Thoracic aorta (tissue), 2 donors: ENCODE measurements at regions not wholly inside any gene's neighbourhood (a gene's known extent, or its start where the extent isn't known, plus 50 kb on each side); places are given as distances from the start of the nearest gene placed in this dataset.

Source experiments
- ATAC-seq: fragments of 150-250 bp; one replicate; pipeline ENCODE4 v1.8.0; 2017; ENCODE audit warnings: low read depth; ENCODE audit not compliant: insufficient number of reproducible peaks, low FRiP score
- DNase-seq: peaks from one replicate; pipeline ENCODE4 v3.0.0-alpha.2; 2020; ENCODE audit warnings: low spot score
- H3K27ac ChIP-seq, 2 donors: fragments of 200-600 bp; sonication (generic); 1 replicate in 1 of 2; 2 replicates in 1 of 2; pipeline ENCODE4 v1.5.1; 2016; ENCODE audit warnings: mild to moderate bottlenecking in 2 of 2, moderate library complexity in 2 of 2
- H3K27me3 ChIP-seq: fragments of 200-600 bp; sonication (generic); replicated peaks from 2 replicates; pipeline ENCODE4 v1.6.0; 2016; ENCODE audit warnings: mild to moderate bottlenecking; ENCODE audit not compliant: insufficient read depth
- H3K36me3 ChIP-seq: fragments of 200-600 bp; sonication (generic); one replicate; pipeline ENCODE4 v1.5.1; 2016
- H3K4me1 ChIP-seq, 2 donors: fragments of 200-600 bp; sonication (generic); 1 replicate in 1 of 2; 2 replicates in 1 of 2; pipeline versions ENCODE4 v1.5.1 to v1.6.0; 2016; ENCODE audit warnings: low read depth in 2 of 2, mild to moderate bottlenecking in 1 of 2; ENCODE audit not compliant: control insufficient read depth in 1 of 2
- H3K4me3 ChIP-seq: fragments of 200-600 bp; sonication (generic); 2 replicates; pipeline ENCODE4 v1.5.1; 2016; ENCODE audit warnings: mild to moderate bottlenecking
- H3K9me3 ChIP-seq: fragments of 200-600 bp; sonication (generic); 2 replicates; pipeline ENCODE4 v1.5.1; 2016
- TF ChIP-seq, protein P1 (sequence below): fragments of 200-600 bp; sonication (generic); IDR thresholded peaks from one replicate; pipeline ENCODE4 v1.5.1; 2019; ENCODE audit warnings: antibody characterized with exemption

DNA sequence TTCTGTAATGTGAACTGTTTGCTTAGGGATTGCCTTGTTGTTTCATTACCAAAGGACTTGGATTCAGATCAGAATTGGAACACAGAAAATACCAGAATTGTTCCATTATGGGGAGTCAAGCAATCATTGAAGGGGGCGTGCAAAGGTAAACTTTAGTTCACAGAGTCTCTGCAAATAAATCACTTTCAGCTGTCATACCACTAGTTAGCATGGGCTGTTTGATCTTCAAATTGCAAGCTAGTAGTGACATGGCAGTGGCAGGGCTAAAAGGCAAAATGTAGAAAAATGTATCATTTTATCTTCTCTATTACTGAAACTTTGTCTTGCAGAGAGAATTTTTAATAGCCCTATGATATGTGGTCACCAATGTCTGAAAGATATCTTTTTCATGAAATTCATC is 483.2 kb upstream of the NRSN1 start:
- Histone ChIP-seq H3K4me3 (no peak overlapping the region), H3K27me3 (no peaks in the 10 kb centered on the region)

DNA sequence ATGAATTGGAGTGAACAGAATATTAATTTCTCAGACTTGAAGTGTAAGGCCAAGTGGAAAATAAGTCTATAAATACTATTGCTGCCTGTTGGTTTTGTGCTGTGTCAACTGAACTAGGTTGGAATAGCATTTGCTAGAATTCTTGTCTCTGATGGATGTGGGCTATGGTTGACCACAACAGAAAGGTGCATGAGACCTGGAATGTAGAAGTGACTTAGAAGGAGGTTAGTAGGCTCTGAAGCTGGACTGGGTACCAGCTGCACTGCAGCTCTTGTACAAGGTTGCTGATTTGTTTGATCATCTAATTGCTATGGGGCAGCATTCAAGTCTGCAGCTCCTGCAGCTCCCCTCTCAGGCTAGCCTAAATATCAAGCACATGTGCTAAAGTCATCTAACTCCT is 479.0 kb upstream of the NRSN1 start:
- Histone ChIP-seq H3K27me3 (no peaks in the 10 kb centered on the region), H3K4me1 (no peaks in the 10 kb centered on the region), H3K9me3 (no peaks in the 10 kb centered on the region), H3K4me3 (no peak overlapping the region), H3K36me3 (no peaks in the 10 kb centered on the region), H3K27ac (no peak overlapping the region)
- ATAC-seq (no peak), DNase-seq (no peak)
- TF ChIP-seq, protein P1, sequence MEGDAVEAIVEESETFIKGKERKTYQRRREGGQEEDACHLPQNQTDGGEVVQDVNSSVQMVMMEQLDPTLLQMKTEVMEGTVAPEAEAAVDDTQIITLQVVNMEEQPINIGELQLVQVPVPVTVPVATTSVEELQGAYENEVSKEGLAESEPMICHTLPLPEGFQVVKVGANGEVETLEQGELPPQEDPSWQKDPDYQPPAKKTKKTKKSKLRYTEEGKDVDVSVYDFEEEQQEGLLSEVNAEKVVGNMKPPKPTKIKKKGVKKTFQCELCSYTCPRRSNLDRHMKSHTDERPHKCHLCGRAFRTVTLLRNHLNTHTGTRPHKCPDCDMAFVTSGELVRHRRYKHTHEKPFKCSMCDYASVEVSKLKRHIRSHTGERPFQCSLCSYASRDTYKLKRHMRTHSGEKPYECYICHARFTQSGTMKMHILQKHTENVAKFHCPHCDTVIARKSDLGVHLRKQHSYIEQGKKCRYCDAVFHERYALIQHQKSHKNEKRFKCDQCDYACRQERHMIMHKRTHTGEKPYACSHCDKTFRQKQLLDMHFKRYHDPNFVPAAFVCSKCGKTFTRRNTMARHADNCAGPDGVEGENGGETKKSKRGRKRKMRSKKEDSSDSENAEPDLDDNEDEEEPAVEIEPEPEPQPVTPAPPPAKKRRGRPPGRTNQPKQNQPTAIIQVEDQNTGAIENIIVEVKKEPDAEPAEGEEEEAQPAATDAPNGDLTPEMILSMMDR: no peak

More for the DNA sequence above, 483.2 kb upstream of the NRSN1 start:
- no peak for ATAC-seq
- Histone ChIP-seq H3K4me1 (no peaks in the 10 kb centered on the region), H3K36me3 (no peaks in the 10 kb centered on the region), H3K9me3 (no peaks in the 10 kb centered on the region), H3K27ac (no peak overlapping the region)
- no peak for DNase-seq
- TF ChIP-seq, protein P1: no peak

- no peak for ATAC-seq
- Histone ChIP-seq H3K27me3 (no peaks in the 10 kb centered on the region), H3K4me3 (no peak overlapping the region), H3K36me3 (no peaks in the 10 kb centered on the region), H3K9me3 (no peaks in the 10 kb centered on the region), H3K4me1 (no peaks in the 10 kb centered on the region), H3K27ac (no peak overlapping the region)
- DNase-seq: no peak
- TF ChIP-seq, protein P1: no peak
These were observed 475.3 kb upstream of the NRSN1 start for GRCh38 chr6:23650676-23651075.

DNA sequence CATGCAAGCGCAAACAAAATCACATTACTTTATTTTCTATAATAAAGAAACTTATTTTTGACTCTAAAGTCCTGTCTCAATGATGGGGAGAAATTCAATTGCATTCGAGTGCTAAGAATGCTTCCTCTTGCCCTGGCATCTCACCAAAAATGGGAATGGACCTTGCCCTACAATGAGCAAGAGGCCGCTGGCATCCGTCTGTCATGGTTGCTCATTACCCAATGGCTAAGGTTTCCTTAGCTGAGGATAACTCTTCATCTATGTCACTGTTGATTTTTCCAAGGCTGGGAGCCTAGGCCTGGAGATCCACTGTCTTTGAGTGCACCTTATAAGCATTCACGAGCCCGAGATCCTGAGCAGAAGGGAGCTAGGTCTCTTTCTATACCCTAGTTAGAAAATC is 471.3 kb upstream of the NRSN1 start:
- Histone ChIP-seq H3K36me3 (no peaks in the 10 kb centered on the region), H3K9me3 (no peaks in the 10 kb centered on the region), H3K4me1 (no peaks in the 10 kb centered on the region), H3K4me3 (no peak overlapping the region), H3K27me3 (no peaks in the 10 kb centered on the region), H3K27ac (no peak overlapping the region)
- TF ChIP-seq, protein P1: no peak
- no peak for ATAC-seq
- DNase-seq: no peak

- TF ChIP-seq, protein P1: no peak
- Histone ChIP-seq H3K4me1 (no peaks in the 10 kb centered on the region), H3K4me3 (no peak overlapping the region), H3K36me3 (no peaks in the 10 kb centered on the region), H3K27me3 (no peaks in the 10 kb centered on the region), H3K27ac (no peak overlapping the region), H3K9me3 (no peaks in the 10 kb centered on the region)
- DNase-seq (no peak), ATAC-seq (no peak)
These were observed 470.5 kb upstream of the NRSN1 start for GRCh38 chr6:23655525-23655924.
